Activated CD4-positive, alpha-beta T cell treated with anti-CD3 and anti-CD28 coated beads, Interleukin-2, Interleukin-6, amounts not matched to agents 100 ng/mL and 50 ng/mL, durations not matched to agents 16 hours and 8 hours (primary cell): ENCODE measurements at regions not wholly inside any gene's neighbourhood (a gene's known extent, or its start where the extent isn't known, plus 50 kb on each side); places are given as distances from the start of the nearest gene placed in this dataset.
"Not testable (repeated sequence)": the region's sequence is repeated elsewhere in the genome, so short reads cannot be mapped to it uniquely, and the experiment has no call there.

Experiments used
- DNase-seq: peaks from one replicate; pipeline ENCODE4 v3.0.0-alpha.2; 2020

GRCh38 chr4:114252499-114252898, 273.1 kb upstream of the ARSJ start:
- DNase-seq, result no peak

GRCh38 chr4:114257501-114257900, 278.1 kb upstream of the ARSJ start:
- DNase-seq, result no peak

- DNase-seq, result not testable (repeated sequence)
Measured at GRCh38 chr4:114262421-114262820, 283.0 kb upstream of the ARSJ start.

GRCh38 chr4:114263233-114263632, 283.8 kb upstream of the ARSJ start:
- DNase-seq, result no peak

GRCh38 chr4:114264452-114264851, 285.0 kb upstream of the ARSJ start:
- DNase-seq, result no peak

- DNase-seq, result no peak
Measured at GRCh38 chr4:114264877-114265291, 285.4 kb upstream of the ARSJ start.

- DNase-seq, result no peak
Measured at GRCh38 chr4:114265342-114265741, 285.9 kb upstream of the ARSJ start.

- no peak for DNase-seq
Measured at GRCh38 chr4:114267976-114268375, 288.5 kb upstream of the ARSJ start.

- DNase-seq, result no peak
Measured at GRCh38 chr4:114271031-114271430, 291.6 kb upstream of the ARSJ start.

GRCh38 chr4:114272226-114272625, 292.8 kb upstream of the ARSJ start:
- DNase-seq, result no peak

GRCh38 chr4:114273238-114273637, 293.8 kb upstream of the ARSJ start:
- DNase-seq, result no peak

GRCh38 chr4:114277690-114278089, 298.2 kb upstream of the ARSJ start:
- no peak for DNase-seq

- DNase-seq, result no peak
Measured at GRCh38 chr4:114279066-114279465, 299.6 kb upstream of the ARSJ start.

GRCh38 chr4:114279711-114280110, 300.3 kb upstream of the ARSJ start:
- DNase-seq, result no peak

- no peak for DNase-seq
Measured at GRCh38 chr4:114280645-114281044, 301.2 kb upstream of the ARSJ start.

- no peak for DNase-seq
Measured at GRCh38 chr4:114281164-114281960, 301.9 kb upstream of the ARSJ start.

GRCh38 chr4:114282937-114283336, 303.5 kb upstream of the ARSJ start:
- no peak for DNase-seq

GRCh38 chr4:114284629-114285028, 305.2 kb upstream of the ARSJ start:
- no peak for DNase-seq

GRCh38 chr4:114286262-114286810, 306.9 kb upstream of the ARSJ start:
- DNase-seq, result no peak

GRCh38 chr4:114287079-114287696, 307.7 kb upstream of the ARSJ start:
- no peak for DNase-seq

GRCh38 chr4:114296126-114296525, 302.5 kb upstream of the UGT8 start:
- no peak for DNase-seq

GRCh38 chr4:114302472-114302871, 296.1 kb upstream of the UGT8 start:
- no peak for DNase-seq

GRCh38 chr4:114304046-114304445, 294.6 kb upstream of the UGT8 start:
- no peak for DNase-seq

GRCh38 chr4:114304567-114304966, 294.0 kb upstream of the UGT8 start:
- no peak for DNase-seq
